Mesothelial cell of epicardium (in vitro differentiated cells): ENCODE measurements at regions not wholly inside any gene's neighbourhood (a gene's known extent, or its start where the extent isn't known, plus 50 kb on each side); places are given as distances from the start of the nearest gene placed in this dataset.

Source experiments
- DNase-seq, 2 experiments: peaks; one replicate each; pipeline ENCODE4 v3.0.0; 2021; ENCODE audit warnings: low spot score in 2 of 2; ENCODE audit not compliant: unreplicated experiment in 2 of 2
- H3K27ac Mint-ChIP-seq: 2 replicates; pipeline ENCODE4 v1.8.0; 2021; ENCODE audit warnings: mixed read lengths
- H3K27me3 Mint-ChIP-seq: 2 replicates; pipeline ENCODE4 v1.8.0; 2021; ENCODE audit warnings: low read depth, mixed read lengths
- H3K36me3 Mint-ChIP-seq: 2 replicates; pipeline ENCODE4 v1.8.0; 2021; ENCODE audit warnings: mixed read lengths
- H3K4me1 Mint-ChIP-seq: 2 replicates; pipeline ENCODE4 v1.8.0; 2021; ENCODE audit warnings: mixed read lengths
- H3K4me3 Mint-ChIP-seq: 2 replicates; pipeline ENCODE4 v1.8.0; 2021; ENCODE audit warnings: mild to moderate bottlenecking, moderate library complexity, mixed read lengths
- H3K9me3 Mint-ChIP-seq: 2 replicates; pipeline ENCODE4 v1.8.0; 2021; ENCODE audit warnings: mixed read lengths
- CTCF ChIP-seq: fragments of 200-600 bp; sonication (generic); IDR thresholded peaks from one replicate; pipeline ENCODE4 v1.5.0; 2021; ENCODE audit warnings: antibody characterized with exemption; ENCODE audit not compliant: unreplicated experiment

DNA sequence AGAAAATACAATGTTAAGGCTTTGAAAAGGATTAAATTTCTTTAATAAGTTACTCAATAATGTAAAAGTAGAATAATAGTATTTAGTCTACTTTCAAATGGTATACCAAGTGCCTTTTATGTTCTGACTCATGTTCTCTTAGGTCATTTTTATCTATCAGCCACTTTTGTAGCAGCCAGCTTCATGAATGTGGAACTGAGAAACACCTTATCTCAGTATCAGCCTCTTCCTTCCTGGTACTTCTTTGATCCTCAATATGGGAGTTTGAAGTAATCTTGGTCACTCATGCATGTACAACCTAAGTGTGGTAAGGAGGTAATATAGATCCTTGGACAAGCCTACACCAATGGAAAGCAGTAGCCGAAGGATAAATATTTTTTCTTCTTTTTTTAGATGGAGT is 180.4 kb upstream of the NRXN1 start:
- no peak for TF ChIP-seq CTCF
- no peak overlapping the region for H3K4me3 Mint-ChIP-seq
- H3K9me3 Mint-ChIP-seq: peaks cover 3% of the 10 kb centered on the region
- no peaks in the 10 kb centered on the region for H3K36me3 Mint-ChIP-seq
- H3K27ac Mint-ChIP-seq: no peak overlapping the region
- no peaks in the 10 kb centered on the region for H3K27me3 Mint-ChIP-seq
- no peak for DNase-seq
- H3K4me1 Mint-ChIP-seq: peaks cover 4% of the 10 kb centered on the region

GRCh38 chr2:51208521-51208920 is 176.6 kb upstream of the NRXN1 start:
- no peaks in the 10 kb centered on the region for H3K36me3 Mint-ChIP-seq
- H3K27me3 Mint-ChIP-seq: no peaks in the 10 kb centered on the region

DNA sequence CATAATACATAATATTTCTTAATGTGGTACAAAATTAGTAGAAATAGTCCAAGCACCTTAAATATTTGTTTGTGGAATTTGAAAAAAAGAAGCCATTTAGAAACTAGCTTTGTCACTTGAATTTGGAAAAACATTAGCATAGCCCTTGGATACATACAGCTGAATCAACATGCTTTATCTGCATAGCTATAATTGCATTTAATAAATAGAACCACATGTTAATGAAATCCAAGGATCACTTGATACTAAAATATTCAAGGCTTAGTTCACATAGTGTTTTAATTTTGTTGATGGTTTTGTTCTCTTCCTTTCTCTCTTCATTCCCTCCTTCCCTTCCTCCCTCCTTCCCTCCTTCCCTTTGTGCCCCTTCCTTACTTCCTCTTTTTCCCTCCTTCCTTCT is 169.4 kb upstream of the NRXN1 start:
- no peak overlapping the region for H3K4me3 Mint-ChIP-seq
- TF ChIP-seq CTCF: no peak

More at GRCh38 chr2:51208521-51208920, 176.6 kb upstream of the NRXN1 start:
- DNase-seq: no peak
- Mint-ChIP-seq H3K4me3 (no peak overlapping the region), H3K27ac (no peak overlapping the region), H3K9me3 (peaks cover 3% of the 10 kb centered on the region), H3K4me1 (peaks cover 4% of the 10 kb centered on the region)
- no peak for TF ChIP-seq CTCF

GRCh38 chr2:51194656-51195055 is 162.7 kb upstream of the NRXN1 start:
- Mint-ChIP-seq H3K36me3 (no peaks in the 10 kb centered on the region), H3K27ac (no peak overlapping the region), H3K4me3 (no peak overlapping the region), H3K4me1 (no peaks in the 10 kb centered on the region), H3K9me3 (peaks cover 37% of the 10 kb centered on the region), H3K27me3 (no peaks in the 10 kb centered on the region)
- no peak for DNase-seq
- TF ChIP-seq CTCF: no peak

More for the DNA sequence above, 169.4 kb upstream of the NRXN1 start:
- Mint-ChIP-seq H3K9me3 (no peaks in the 10 kb centered on the region), H3K27me3 (peaks cover 2% of the 10 kb centered on the region), H3K4me1 (no peaks in the 10 kb centered on the region), H3K36me3 (no peaks in the 10 kb centered on the region), H3K27ac (no peak overlapping the region)
- no peak for DNase-seq

GRCh38 chr2:51170273-51170672 is 138.3 kb upstream of the NRXN1 start:
- H3K4me3 Mint-ChIP-seq: no peak overlapping the region
- no peak overlapping the region for H3K27ac Mint-ChIP-seq
- H3K4me1 Mint-ChIP-seq: peaks cover 5% of the 10 kb centered on the region
- no peak for TF ChIP-seq CTCF
- no peaks in the 10 kb centered on the region for H3K9me3 Mint-ChIP-seq
- DNase-seq: no peak
- H3K36me3 Mint-ChIP-seq: no peaks in the 10 kb centered on the region
- H3K27me3 Mint-ChIP-seq: no peaks in the 10 kb centered on the region
